Esophagus squamous epithelium (tissue), 5 donors: ENCODE measurements at regions not wholly inside any gene's neighbourhood (a gene's known extent, or its start where the extent isn't known, plus 50 kb on each side); places are given as distances from the start of the nearest gene placed in this dataset.

ENCODE experiments used
- DNase-seq: peaks from one replicate; lab custom pipeline; 2025; lab: John Stamatoyannopoulos, UW
- H3K27ac ChIP-seq, 4 donors: fragments of 200-600 bp; sonication (generic); one replicate each; pipeline ENCODE4 v1.5.1; 2016 to 2019; ENCODE audit warnings: mild to moderate bottlenecking in 1 of 4
- H3K27me3 ChIP-seq, 4 donors: fragments of 200-600 bp; sonication (generic); 1 replicate in 3 of 4; 2 replicates in 1 of 4; pipeline versions ENCODE4 v1.5.1 to v1.6.0; 2017 to 2021; ENCODE audit warnings: antibody characterized with exemption in 1 of 4
- H3K36me3 ChIP-seq, 3 donors: fragments of 200-600 bp; sonication (generic); one replicate each; pipeline ENCODE4 v1.5.1; 2016 to 2019
- H3K4me1 ChIP-seq, 3 donors: fragments of 200-600 bp; sonication (generic); one replicate each; pipeline ENCODE4 v1.5.1; 2017 to 2019
- H3K4me3 ChIP-seq, 4 donors: fragments of 200-600 bp; sonication (generic); 1 replicate in 3 of 4; 2 replicates in 1 of 4; pipeline ENCODE4 v1.5.1; 2016 to 2019; ENCODE audit warnings: mild to moderate bottlenecking in 2 of 4, moderate library complexity in 1 of 4
- H3K9me3 ChIP-seq, 3 donors: fragments of 200-600 bp; sonication (generic); one replicate each; pipeline ENCODE4 v1.5.1; 2016 to 2019
- POLR2A ChIP-seq, 4 donors: fragments of 450-650 bp; IDR thresholded peaks; one replicate each; pipeline ENCODE4 v1.6.1; 2017; ENCODE audit warnings: antibody characterized with exemption in 4 of 4, mild to moderate bottlenecking in 4 of 4, moderate library complexity in 3 of 4
- WGBS, 2 donors: methylation state at CpG; one replicate each; pipeline ENCODE4 v1.1.5; 2018; 5-methylcytosine and 5-hydroxymethylcytosine counted together
- intact Hi-C: fragments of 100-400 bp; cut with DNase I; formaldehyde crosslinking; loops from one replicate; pipeline ENCODE4 v1.15.0; 2022
- TF ChIP-seq, protein P1 (sequence below), 6 experiments: fragments of 450-650 bp in 4 of 6; fragments of 200-600 bp in 2 of 6; sonication (generic) in 2 of 6; IDR thresholded peaks; one replicate each; pipeline ENCODE4 v1.5.1; 2016 to 2019; ENCODE audit warnings: antibody characterized with exemption in 6 of 6, mild to moderate bottlenecking in 4 of 6, moderate library complexity in 4 of 6
- donor health status: DM: yes; HTN: yes; CAD: no.

DNA sequence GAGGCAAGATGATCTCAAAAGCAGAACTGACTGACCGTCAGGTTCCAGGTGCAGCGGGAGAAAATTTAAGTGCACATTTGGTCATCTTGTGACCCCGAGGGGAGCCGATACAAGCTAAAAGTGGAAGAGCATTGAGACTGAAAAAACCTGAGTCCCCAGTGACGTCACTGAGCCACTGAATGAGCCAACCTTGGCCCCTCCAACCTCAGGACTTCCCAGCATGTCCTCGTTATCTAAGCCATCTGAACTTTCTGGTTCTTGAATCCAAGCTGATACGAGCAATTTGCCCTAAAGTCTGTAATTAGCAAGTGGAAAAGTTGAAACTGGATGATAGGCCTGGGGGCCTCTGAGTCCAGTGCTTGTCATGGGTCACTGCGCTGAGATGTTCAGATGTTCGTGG lies 51.1 kb upstream of the ISX start:
- intact Hi-C loops: no loop called here
- H3K4me3 ChIP-seq: no peak overlapping the region
- no peaks in the 10 kb centered on the region for H3K9me3 ChIP-seq
- no peaks in the 10 kb centered on the region for H3K4me1 ChIP-seq
- TF ChIP-seq, protein P1, sequence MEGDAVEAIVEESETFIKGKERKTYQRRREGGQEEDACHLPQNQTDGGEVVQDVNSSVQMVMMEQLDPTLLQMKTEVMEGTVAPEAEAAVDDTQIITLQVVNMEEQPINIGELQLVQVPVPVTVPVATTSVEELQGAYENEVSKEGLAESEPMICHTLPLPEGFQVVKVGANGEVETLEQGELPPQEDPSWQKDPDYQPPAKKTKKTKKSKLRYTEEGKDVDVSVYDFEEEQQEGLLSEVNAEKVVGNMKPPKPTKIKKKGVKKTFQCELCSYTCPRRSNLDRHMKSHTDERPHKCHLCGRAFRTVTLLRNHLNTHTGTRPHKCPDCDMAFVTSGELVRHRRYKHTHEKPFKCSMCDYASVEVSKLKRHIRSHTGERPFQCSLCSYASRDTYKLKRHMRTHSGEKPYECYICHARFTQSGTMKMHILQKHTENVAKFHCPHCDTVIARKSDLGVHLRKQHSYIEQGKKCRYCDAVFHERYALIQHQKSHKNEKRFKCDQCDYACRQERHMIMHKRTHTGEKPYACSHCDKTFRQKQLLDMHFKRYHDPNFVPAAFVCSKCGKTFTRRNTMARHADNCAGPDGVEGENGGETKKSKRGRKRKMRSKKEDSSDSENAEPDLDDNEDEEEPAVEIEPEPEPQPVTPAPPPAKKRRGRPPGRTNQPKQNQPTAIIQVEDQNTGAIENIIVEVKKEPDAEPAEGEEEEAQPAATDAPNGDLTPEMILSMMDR (IDR thresholded peaks at IDR 0.05): no peak
- TF ChIP-seq POLR2A (IDR thresholded peaks at IDR 0.05): no peak
- no peaks in the 10 kb centered on the region for H3K36me3 ChIP-seq
- H3K27ac ChIP-seq: no peak overlapping the region
- no peak for DNase-seq
- no peaks in the 10 kb centered on the region for H3K27me3 ChIP-seq
- WGBS, 2 donors: 79 to 83% methylated on average over 7 to 9 of the region's 9 CpGs
